Endothelial cell (in vitro differentiated cells): ENCODE measurements at regions not wholly inside any gene's neighbourhood (a gene's known extent, or its start where the extent isn't known, plus 50 kb on each side); places are given as distances from the start of the nearest gene placed in this dataset.
A peak's percentile ranks its signal among the peaks of the same experiment; 100 is the strongest.

Experiments
- DNase-seq: peaks from one replicate; pipeline ENCODE4 v3.0.0; 2021; ENCODE audit warnings: low spot score
- H3K27ac Mint-ChIP-seq: one replicate; pipeline ENCODE4 v1.8.0; 2021; ENCODE audit warnings: mixed read lengths, inconsistent platforms; ENCODE audit not compliant: unreplicated experiment
- H3K27me3 Mint-ChIP-seq: one replicate; pipeline ENCODE4 v1.8.0; 2021; ENCODE audit warnings: mild to moderate bottlenecking, moderate library complexity, mixed read lengths, inconsistent platforms; ENCODE audit not compliant: unreplicated experiment
- H3K36me3 Mint-ChIP-seq: one replicate; pipeline ENCODE4 v1.8.0; 2021; ENCODE audit warnings: mild to moderate bottlenecking, low read depth, mixed read lengths, inconsistent platforms; ENCODE audit not compliant: unreplicated experiment
- H3K4me1 Mint-ChIP-seq: one replicate; pipeline ENCODE4 v1.8.0; 2021; ENCODE audit warnings: mild to moderate bottlenecking, mixed read lengths, inconsistent platforms; ENCODE audit not compliant: unreplicated experiment
- H3K4me3 Mint-ChIP-seq: one replicate; pipeline ENCODE4 v1.8.0; 2021; ENCODE audit warnings: mild to moderate bottlenecking, mixed read lengths, inconsistent platforms; ENCODE audit not compliant: unreplicated experiment
- H3K9me3 Mint-ChIP-seq: one replicate; pipeline ENCODE4 v1.8.0; 2021; ENCODE audit warnings: mixed read lengths, inconsistent platforms; ENCODE audit not compliant: unreplicated experiment
- TF ChIP-seq, protein P1 (sequence below): fragments of 200-600 bp; sonication (generic); IDR thresholded peaks from one replicate; pipeline ENCODE4 v1.5.0; 2021; ENCODE audit warnings: antibody characterized with exemption; ENCODE audit not compliant: unreplicated experiment

GRCh38 chr2:211093743-211094303 is 537.4 kb downstream of the CPS1 start:
- H3K4me3 Mint-ChIP-seq: no peak overlapping the region
- TF ChIP-seq, protein P1, sequence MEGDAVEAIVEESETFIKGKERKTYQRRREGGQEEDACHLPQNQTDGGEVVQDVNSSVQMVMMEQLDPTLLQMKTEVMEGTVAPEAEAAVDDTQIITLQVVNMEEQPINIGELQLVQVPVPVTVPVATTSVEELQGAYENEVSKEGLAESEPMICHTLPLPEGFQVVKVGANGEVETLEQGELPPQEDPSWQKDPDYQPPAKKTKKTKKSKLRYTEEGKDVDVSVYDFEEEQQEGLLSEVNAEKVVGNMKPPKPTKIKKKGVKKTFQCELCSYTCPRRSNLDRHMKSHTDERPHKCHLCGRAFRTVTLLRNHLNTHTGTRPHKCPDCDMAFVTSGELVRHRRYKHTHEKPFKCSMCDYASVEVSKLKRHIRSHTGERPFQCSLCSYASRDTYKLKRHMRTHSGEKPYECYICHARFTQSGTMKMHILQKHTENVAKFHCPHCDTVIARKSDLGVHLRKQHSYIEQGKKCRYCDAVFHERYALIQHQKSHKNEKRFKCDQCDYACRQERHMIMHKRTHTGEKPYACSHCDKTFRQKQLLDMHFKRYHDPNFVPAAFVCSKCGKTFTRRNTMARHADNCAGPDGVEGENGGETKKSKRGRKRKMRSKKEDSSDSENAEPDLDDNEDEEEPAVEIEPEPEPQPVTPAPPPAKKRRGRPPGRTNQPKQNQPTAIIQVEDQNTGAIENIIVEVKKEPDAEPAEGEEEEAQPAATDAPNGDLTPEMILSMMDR: peak; percentile 43
- no peaks in the 10 kb centered on the region for H3K36me3 Mint-ChIP-seq
- no peak for DNase-seq
- peaks cover 8% of the 10 kb centered on the region for H3K9me3 Mint-ChIP-seq
- H3K4me1 Mint-ChIP-seq: peaks cover 14% of the 10 kb centered on the region
- H3K27me3 Mint-ChIP-seq: no peaks in the 10 kb centered on the region
- H3K27ac Mint-ChIP-seq: no peak overlapping the region

GRCh38 chr2:211103989-211104388 is 547.6 kb downstream of the CPS1 start:
- no peak for DNase-seq
- TF ChIP-seq, protein P1: no peak
- Mint-ChIP-seq H3K9me3 (no peaks in the 10 kb centered on the region), H3K27ac (no peak overlapping the region), H3K36me3 (no peaks in the 10 kb centered on the region), H3K4me3 (no peak overlapping the region), H3K27me3 (no peaks in the 10 kb centered on the region), H3K4me1 (no peaks in the 10 kb centered on the region)

GRCh38 chr2:211113334-211114175 is 557.2 kb downstream of the CPS1 start:
- no peaks in the 10 kb centered on the region for H3K27me3 Mint-ChIP-seq
- no peak for DNase-seq
- H3K27ac Mint-ChIP-seq: no peak overlapping the region
- H3K4me1 Mint-ChIP-seq: no peaks in the 10 kb centered on the region
- no peaks in the 10 kb centered on the region for H3K36me3 Mint-ChIP-seq
- no peaks in the 10 kb centered on the region for H3K9me3 Mint-ChIP-seq
- TF ChIP-seq, protein P1: no peak
- H3K4me3 Mint-ChIP-seq: no peak overlapping the region

- no peak overlapping the region for H3K4me3 Mint-ChIP-seq
- no peaks in the 10 kb centered on the region for H3K4me1 Mint-ChIP-seq
- no peaks in the 10 kb centered on the region for H3K36me3 Mint-ChIP-seq
- no peaks in the 10 kb centered on the region for H3K9me3 Mint-ChIP-seq
- no peak for DNase-seq
- TF ChIP-seq, protein P1: no peak
- no peaks in the 10 kb centered on the region for H3K27me3 Mint-ChIP-seq
- H3K27ac Mint-ChIP-seq: no peak overlapping the region
Observed at GRCh38 chr2:211114826-211115455, 558.5 kb downstream of the CPS1 start.

DNA sequence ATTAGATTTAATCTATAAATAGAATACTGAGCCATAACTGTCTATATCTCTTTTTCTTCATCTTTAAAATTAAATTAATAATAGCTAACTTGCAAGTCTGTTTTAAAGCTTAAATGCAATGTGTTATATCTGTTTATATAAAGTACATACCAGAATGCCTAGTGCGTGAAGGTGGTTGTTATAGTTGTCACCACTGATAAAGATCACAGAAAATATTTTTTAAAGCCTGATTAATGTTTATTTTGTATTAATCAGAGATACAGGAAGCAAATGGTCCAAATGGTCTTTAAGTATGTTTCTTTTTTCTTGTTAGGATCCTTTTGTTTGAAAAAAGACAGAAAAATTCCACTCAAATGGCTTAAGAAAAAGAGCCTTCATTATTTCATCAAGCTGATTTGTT is 560.6 kb downstream of the CPS1 start:
- Mint-ChIP-seq H3K9me3 (no peaks in the 10 kb centered on the region), H3K4me1 (no peaks in the 10 kb centered on the region), H3K27me3 (no peaks in the 10 kb centered on the region), H3K27ac (no peak overlapping the region), H3K36me3 (no peaks in the 10 kb centered on the region), H3K4me3 (no peak overlapping the region)
- DNase-seq: no peak
- TF ChIP-seq, protein P1: no peak
